ENCODE measurements at regions not wholly inside any gene's neighbourhood (a gene's known extent, or its start where the extent isn't known, plus 50 kb on each side); places are given as distances from the start of the nearest gene placed in this dataset.

DNA sequence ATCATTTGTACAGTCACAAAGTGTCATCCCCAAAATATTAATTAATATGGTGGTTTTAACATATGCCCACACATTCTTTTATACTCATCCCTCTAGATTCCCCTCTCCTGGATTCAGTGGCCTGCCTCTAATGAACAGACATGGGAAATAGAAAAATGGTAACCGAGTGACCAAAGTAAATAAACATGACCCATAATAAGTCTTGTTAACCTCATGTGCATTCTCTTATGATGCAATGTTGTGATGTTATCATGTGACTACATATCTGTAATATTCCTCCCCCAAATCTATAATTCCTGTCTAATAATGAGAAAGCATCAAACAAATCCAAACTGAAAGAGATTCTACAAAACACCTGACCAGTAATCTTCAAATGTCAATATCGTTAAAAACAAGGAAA, 164.5 kb upstream of the PRSS1 start:
- TF ChIP-seq, protein P1, sequence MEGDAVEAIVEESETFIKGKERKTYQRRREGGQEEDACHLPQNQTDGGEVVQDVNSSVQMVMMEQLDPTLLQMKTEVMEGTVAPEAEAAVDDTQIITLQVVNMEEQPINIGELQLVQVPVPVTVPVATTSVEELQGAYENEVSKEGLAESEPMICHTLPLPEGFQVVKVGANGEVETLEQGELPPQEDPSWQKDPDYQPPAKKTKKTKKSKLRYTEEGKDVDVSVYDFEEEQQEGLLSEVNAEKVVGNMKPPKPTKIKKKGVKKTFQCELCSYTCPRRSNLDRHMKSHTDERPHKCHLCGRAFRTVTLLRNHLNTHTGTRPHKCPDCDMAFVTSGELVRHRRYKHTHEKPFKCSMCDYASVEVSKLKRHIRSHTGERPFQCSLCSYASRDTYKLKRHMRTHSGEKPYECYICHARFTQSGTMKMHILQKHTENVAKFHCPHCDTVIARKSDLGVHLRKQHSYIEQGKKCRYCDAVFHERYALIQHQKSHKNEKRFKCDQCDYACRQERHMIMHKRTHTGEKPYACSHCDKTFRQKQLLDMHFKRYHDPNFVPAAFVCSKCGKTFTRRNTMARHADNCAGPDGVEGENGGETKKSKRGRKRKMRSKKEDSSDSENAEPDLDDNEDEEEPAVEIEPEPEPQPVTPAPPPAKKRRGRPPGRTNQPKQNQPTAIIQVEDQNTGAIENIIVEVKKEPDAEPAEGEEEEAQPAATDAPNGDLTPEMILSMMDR (IDR thresholded peaks at IDR 0.05): no peak
- TF ChIP-seq POLR2A (IDR thresholded peaks at IDR 0.05): no peak

Measured in tibial nerve (tissue), 3 donors.